ENCODE measurements at regions not wholly inside any gene's neighbourhood (a gene's known extent, or its start where the extent isn't known, plus 50 kb on each side); places are given as distances from the start of the nearest gene placed in this dataset.

- H3K9me3 ChIP-seq (ENCODE audit: control insufficient read depth, insufficient read depth, low read length), result no peaks in the 10 kb centered on the region
- H2AFZ ChIP-seq (replicated peaks; ENCODE audit: low read length, poor library complexity), result no peak overlapping the region
- POLR2A ChIA-PET (ENCODE audit: unreplicated experiment), result no interaction called here
- no peaks in the 10 kb centered on the region for H3K9me1 ChIP-seq (ENCODE audit: insufficient read depth, low read length)
- H3K4ac ChIP-seq (ENCODE audit: low read depth, low read length), result no peak overlapping the region
- H3K9ac ChIP-seq (ENCODE audit: low read depth, low read length), result no peak overlapping the region
- H3K4me2 ChIP-seq (ENCODE audit: low read depth, low read length), result no peak overlapping the region
- no peaks in the 10 kb centered on the region for H3K27me3 ChIP-seq (ENCODE audit: control insufficient read depth, insufficient read depth, low read length)
- TF ChIP-seq MAZ (IDR thresholded peaks at IDR 0.05; ENCODE audit: borderline replicate concordance, low read depth, low read length), result no peak
- TF ChIP-seq POLR2A (IDR thresholded peaks at IDR 0.05; ENCODE audit: low read depth, low read length), result no peak
- TF ChIP-seq RCOR1 (IDR thresholded peaks at IDR 0.05; ENCODE audit: insufficient replicate concordance, low read length), result no peak
- TF ChIP-seq, protein P1, sequence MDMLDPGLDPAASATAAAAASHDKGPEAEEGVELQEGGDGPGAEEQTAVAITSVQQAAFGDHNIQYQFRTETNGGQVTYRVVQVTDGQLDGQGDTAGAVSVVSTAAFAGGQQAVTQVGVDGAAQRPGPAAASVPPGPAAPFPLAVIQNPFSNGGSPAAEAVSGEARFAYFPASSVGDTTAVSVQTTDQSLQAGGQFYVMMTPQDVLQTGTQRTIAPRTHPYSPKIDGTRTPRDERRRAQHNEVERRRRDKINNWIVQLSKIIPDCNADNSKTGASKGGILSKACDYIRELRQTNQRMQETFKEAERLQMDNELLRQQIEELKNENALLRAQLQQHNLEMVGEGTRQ (IDR thresholded peaks at IDR 0.05; ENCODE audit: low read depth, low read length), result no peak
- no peak for TF ChIP-seq FOS (IDR thresholded peaks at IDR 0.05; ENCODE audit: low read depth, low read length)
- TF ChIP-seq CHD1 (IDR thresholded peaks at IDR 0.05; ENCODE audit: low read depth, low read length), result no peak
- TF ChIP-seq RAD21 (IDR thresholded peaks at IDR 0.05; ENCODE audit: low read length), result no peak
- TF ChIP-seq CTCF (conservative IDR thresholded peaks at IDR 0.05; ENCODE audit: low read depth, low read length), result no peak
- no peak for TF ChIP-seq SMC3 (IDR thresholded peaks at IDR 0.05; ENCODE audit: low read depth, low read length)
- no peak for TF ChIP-seq CEBPB (IDR thresholded peaks at IDR 0.05; ENCODE audit: low read depth, low read length)
- TF ChIP-seq MAFK (IDR thresholded peaks at IDR 0.05; ENCODE audit: low read depth, low read length), result no peak
- no peak for TF ChIP-seq NFE2L2 (IDR thresholded peaks at IDR 0.05; ENCODE audit: low read depth, low read length)
- no peak for TF ChIP-seq RFX5 (IDR thresholded peaks at IDR 0.05; ENCODE audit: low read depth, low read length)
- no peak for TF ChIP-seq BHLHE40 (IDR thresholded peaks at IDR 0.05; ENCODE audit: low read depth, low read length)
- TF ChIP-seq, protein P2, sequence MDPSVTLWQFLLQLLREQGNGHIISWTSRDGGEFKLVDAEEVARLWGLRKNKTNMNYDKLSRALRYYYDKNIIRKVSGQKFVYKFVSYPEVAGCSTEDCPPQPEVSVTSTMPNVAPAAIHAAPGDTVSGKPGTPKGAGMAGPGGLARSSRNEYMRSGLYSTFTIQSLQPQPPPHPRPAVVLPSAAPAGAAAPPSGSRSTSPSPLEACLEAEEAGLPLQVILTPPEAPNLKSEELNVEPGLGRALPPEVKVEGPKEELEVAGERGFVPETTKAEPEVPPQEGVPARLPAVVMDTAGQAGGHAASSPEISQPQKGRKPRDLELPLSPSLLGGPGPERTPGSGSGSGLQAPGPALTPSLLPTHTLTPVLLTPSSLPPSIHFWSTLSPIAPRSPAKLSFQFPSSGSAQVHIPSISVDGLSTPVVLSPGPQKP (IDR thresholded peaks at IDR 0.05; ENCODE audit: borderline replicate concordance, low read depth, low read length), result no peak
- CTCF ChIA-PET, result no interaction called here
- no peak overlapping the region for H3K14ac ChIP-seq (replicated peaks; ENCODE audit: low read depth, low read length)
- no CpG with 5 or more reads among the region's 3 CpGs for WGBS, 2 experiments (ENCODE audit: extremely low coverage in 2 of 2, insufficient read length in 1 of 2)
- no peak overlapping the region for H2AK5ac ChIP-seq (ENCODE audit: low read depth, low read length)
- H2BK120ac ChIP-seq (ENCODE audit: low read depth, low read length), result no peak overlapping the region
- no peak overlapping the region for H2BK5ac ChIP-seq (ENCODE audit: low read depth, low read length, poor library complexity, severe bottlenecking)
- no peak overlapping the region for H3K56ac ChIP-seq (ENCODE audit: extremely low read depth, insufficient read depth, low read length)
- no peak overlapping the region for H2AK9ac ChIP-seq (replicated peaks; ENCODE audit: low read depth, low read length, poor library complexity)
- no peaks in the 10 kb centered on the region for H3K79me1 ChIP-seq (ENCODE audit: low read depth in 1 of 2, low read length in 2 of 2)
- no peak overlapping the region for H3K27ac ChIP-seq (ENCODE audit: insufficient read depth, low read length)
- H3K36me3 ChIP-seq (ENCODE audit: control insufficient read depth, insufficient read depth, low read length), result no peaks in the 10 kb centered on the region
- no peak overlapping the region for H4K8ac ChIP-seq (ENCODE audit: low read depth in 2 of 2, low read length in 2 of 2)
- no TSS peak for BruUV-seq (replicated peaks)
- in situ Hi-C loops (cut with MboI; ENCODE audit: low sequenced_read_pairs) (no loop called here), intact Hi-C loops (cut with micrococcal nuclease) (no loop called here), dilution Hi-C loops (cut with HindIII; ENCODE audit: low sequenced_read_pairs, unreplicated experiment) (no loop called here)
- H2BK15ac ChIP-seq (ENCODE audit: low read depth, low read length), result no peak overlapping the region
- H4K91ac ChIP-seq (ENCODE audit: insufficient read depth, low read depth, low read length), result no peak overlapping the region
- DNase-seq (no peak), ATAC-seq (ENCODE audit: low read depth) (no peak)
- H3K4me1 ChIP-seq (ENCODE audit: control insufficient read depth, insufficient read depth, low read length), result no peaks in the 10 kb centered on the region; the same call in 1 of the 2 replicates
- H3K23ac ChIP-seq (ENCODE audit: low read depth, low read length), result no peak overlapping the region
- no peak overlapping the region for H3K4me3 ChIP-seq (ENCODE audit: insufficient read depth, low read depth, low read length)
- no peak overlapping the region for H4K5ac ChIP-seq (ENCODE audit: low read depth, low read length)
- no peak overlapping the region for H3K18ac ChIP-seq (ENCODE audit: low read depth, low read length)
- H2BK20ac ChIP-seq (ENCODE audit: low read depth, low read length), result no peak overlapping the region
- H4K20me1 ChIP-seq (ENCODE audit: insufficient read depth, low read length), result no peaks in the 10 kb centered on the region
These were observed 402.2 kb upstream of the IRAK1BP1 start for GRCh38 chr6:78465059-78465634.

All from IMR-90 (cell line).